ENCODE measurements at regions not wholly inside any gene's neighbourhood (a gene's known extent, or its start where the extent isn't known, plus 50 kb on each side); places are given as distances from the start of the nearest gene placed in this dataset.

DNA sequence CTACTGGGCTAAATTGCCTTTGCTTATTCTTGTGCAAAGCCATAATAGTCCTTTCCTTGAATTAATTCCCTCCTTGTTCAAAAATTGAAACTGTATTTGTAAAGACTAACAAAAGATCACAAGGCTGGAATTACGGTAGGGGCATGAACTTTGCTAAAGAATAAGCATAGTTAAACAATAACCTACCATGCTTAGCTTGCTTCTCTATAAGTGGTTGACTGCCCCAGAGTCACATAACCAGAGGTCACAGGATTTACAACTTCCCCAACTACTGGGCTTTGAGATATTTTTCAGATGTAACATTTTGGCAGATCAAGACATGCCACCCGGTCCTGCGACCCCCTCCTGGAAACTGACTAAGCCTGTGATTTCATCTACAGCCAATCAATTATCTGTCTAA, 181.4 kb downstream of the GPAM start:
- ChIA-PET POLR2A (ENCODE audit: unreplicated experiment) (no interaction called here), CTCF (interaction anchor here (0.6 kb wide), 1 partner anchor 1412 kb away, joined by 3 read pairs; no protein-coding TSS in a partner anchor)
- in situ Hi-C loops (cut with MboI; ENCODE audit: low sequenced_read_pairs), result no loop called here
- Histone ChIP-seq H3K56ac (ENCODE audit: extremely low read depth, insufficient read depth, low read length) (no peak overlapping the region), H3K9ac (ENCODE audit: low read depth, low read length) (no peak overlapping the region), H3K27me3 (ENCODE audit: control insufficient read depth, insufficient read depth, low read length) (no peaks in the 10 kb centered on the region), H4K20me1 (ENCODE audit: insufficient read depth, low read length) (no peaks in the 10 kb centered on the region), H2BK20ac (ENCODE audit: low read depth, low read length) (no peak overlapping the region), H3K4ac (ENCODE audit: low read depth, low read length) (no peak overlapping the region), H3K4me3 (ENCODE audit: insufficient read depth, low read depth, low read length) (no peak overlapping the region), H3K27ac (ENCODE audit: insufficient read depth, low read length) (no peak overlapping the region), H4K8ac (ENCODE audit: low read depth in 2 of 2, low read length in 2 of 2) (no peak overlapping the region), H3K9me1 (ENCODE audit: insufficient read depth, low read length) (no peaks in the 10 kb centered on the region), H2AFZ (replicated peaks; ENCODE audit: low read length, poor library complexity) (no peak overlapping the region), H2AK5ac (ENCODE audit: low read depth, low read length) (no peak overlapping the region), H4K5ac (ENCODE audit: low read depth, low read length) (no peak overlapping the region), H3K4me1 (ENCODE audit: control insufficient read depth, insufficient read depth, low read length) (no peaks in the 10 kb centered on the region), H3K4me2 (ENCODE audit: low read depth, low read length) (no peak overlapping the region), H3K14ac (replicated peaks; ENCODE audit: low read depth, low read length) (no peak overlapping the region), H3K79me1 (ENCODE audit: low read depth in 1 of 2, low read length in 2 of 2) (no peaks in the 10 kb centered on the region), H2AK9ac (replicated peaks; ENCODE audit: low read depth, low read length, poor library complexity) (no peak overlapping the region), H3K23ac (ENCODE audit: low read depth, low read length) (no peak overlapping the region), H3K36me3 (ENCODE audit: control insufficient read depth, insufficient read depth, low read length) (no peaks in the 10 kb centered on the region), H2BK15ac (ENCODE audit: low read depth, low read length) (no peak overlapping the region), H3K18ac (ENCODE audit: low read depth, low read length) (no peak overlapping the region), H2BK120ac (ENCODE audit: low read depth, low read length) (no peak overlapping the region), H2BK5ac (ENCODE audit: low read depth, low read length, poor library complexity, severe bottlenecking) (no peak overlapping the region), H4K91ac (ENCODE audit: insufficient read depth, low read depth, low read length) (no peak overlapping the region), H3K9me3 (ENCODE audit: control insufficient read depth, insufficient read depth, low read length) (peaks cover 22% of the 10 kb centered on the region)
- DNase-seq (no peak), ATAC-seq (ENCODE audit: low read depth) (no peak)
- no peak for TF ChIP-seq CEBPB (IDR thresholded peaks at IDR 0.05; ENCODE audit: low read depth, low read length)
- TF ChIP-seq RCOR1 (IDR thresholded peaks at IDR 0.05; ENCODE audit: insufficient replicate concordance, low read length), result no peak
- TF ChIP-seq CHD1 (IDR thresholded peaks at IDR 0.05; ENCODE audit: low read depth, low read length), result no peak
- no peak for TF ChIP-seq POLR2A (IDR thresholded peaks at IDR 0.05; ENCODE audit: low read depth, low read length)
- TF ChIP-seq, protein P1, sequence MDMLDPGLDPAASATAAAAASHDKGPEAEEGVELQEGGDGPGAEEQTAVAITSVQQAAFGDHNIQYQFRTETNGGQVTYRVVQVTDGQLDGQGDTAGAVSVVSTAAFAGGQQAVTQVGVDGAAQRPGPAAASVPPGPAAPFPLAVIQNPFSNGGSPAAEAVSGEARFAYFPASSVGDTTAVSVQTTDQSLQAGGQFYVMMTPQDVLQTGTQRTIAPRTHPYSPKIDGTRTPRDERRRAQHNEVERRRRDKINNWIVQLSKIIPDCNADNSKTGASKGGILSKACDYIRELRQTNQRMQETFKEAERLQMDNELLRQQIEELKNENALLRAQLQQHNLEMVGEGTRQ (IDR thresholded peaks at IDR 0.05; ENCODE audit: low read depth, low read length), result no peak
- no peak for TF ChIP-seq MAFK (IDR thresholded peaks at IDR 0.05; ENCODE audit: low read depth, low read length)
- no peak for TF ChIP-seq BHLHE40 (IDR thresholded peaks at IDR 0.05; ENCODE audit: low read depth, low read length)
- TF ChIP-seq, protein P2, sequence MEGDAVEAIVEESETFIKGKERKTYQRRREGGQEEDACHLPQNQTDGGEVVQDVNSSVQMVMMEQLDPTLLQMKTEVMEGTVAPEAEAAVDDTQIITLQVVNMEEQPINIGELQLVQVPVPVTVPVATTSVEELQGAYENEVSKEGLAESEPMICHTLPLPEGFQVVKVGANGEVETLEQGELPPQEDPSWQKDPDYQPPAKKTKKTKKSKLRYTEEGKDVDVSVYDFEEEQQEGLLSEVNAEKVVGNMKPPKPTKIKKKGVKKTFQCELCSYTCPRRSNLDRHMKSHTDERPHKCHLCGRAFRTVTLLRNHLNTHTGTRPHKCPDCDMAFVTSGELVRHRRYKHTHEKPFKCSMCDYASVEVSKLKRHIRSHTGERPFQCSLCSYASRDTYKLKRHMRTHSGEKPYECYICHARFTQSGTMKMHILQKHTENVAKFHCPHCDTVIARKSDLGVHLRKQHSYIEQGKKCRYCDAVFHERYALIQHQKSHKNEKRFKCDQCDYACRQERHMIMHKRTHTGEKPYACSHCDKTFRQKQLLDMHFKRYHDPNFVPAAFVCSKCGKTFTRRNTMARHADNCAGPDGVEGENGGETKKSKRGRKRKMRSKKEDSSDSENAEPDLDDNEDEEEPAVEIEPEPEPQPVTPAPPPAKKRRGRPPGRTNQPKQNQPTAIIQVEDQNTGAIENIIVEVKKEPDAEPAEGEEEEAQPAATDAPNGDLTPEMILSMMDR (conservative IDR thresholded peaks at IDR 0.05; ENCODE audit: low read depth, low read length), result no peak
- TF ChIP-seq, protein P3, sequence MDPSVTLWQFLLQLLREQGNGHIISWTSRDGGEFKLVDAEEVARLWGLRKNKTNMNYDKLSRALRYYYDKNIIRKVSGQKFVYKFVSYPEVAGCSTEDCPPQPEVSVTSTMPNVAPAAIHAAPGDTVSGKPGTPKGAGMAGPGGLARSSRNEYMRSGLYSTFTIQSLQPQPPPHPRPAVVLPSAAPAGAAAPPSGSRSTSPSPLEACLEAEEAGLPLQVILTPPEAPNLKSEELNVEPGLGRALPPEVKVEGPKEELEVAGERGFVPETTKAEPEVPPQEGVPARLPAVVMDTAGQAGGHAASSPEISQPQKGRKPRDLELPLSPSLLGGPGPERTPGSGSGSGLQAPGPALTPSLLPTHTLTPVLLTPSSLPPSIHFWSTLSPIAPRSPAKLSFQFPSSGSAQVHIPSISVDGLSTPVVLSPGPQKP (IDR thresholded peaks at IDR 0.05; ENCODE audit: borderline replicate concordance, low read depth, low read length), result no peak
- 60% methylated on average over 1 of the region's 3 CpGs; no CpG with 5 or more reads in 1 of the 2 experiments for WGBS, 2 experiments (ENCODE audit: extremely low coverage in 2 of 2, insufficient read length in 1 of 2)
- dilution Hi-C loops (cut with HindIII; ENCODE audit: low sequenced_read_pairs, unreplicated experiment), result no loop called here
- BruUV-seq (replicated peaks), result no TSS peak
- intact Hi-C loops (cut with micrococcal nuclease), result no loop called here
